Endothelial cell of umbilical vein (primary cell): ENCODE measurements at regions not wholly inside any gene's neighbourhood (a gene's known extent, or its start where the extent isn't known, plus 50 kb on each side); places are given as distances from the start of the nearest gene placed in this dataset.

Experiments
- BruUV-seq: library from RNA; stranded (reverse); fragments of 400-500 nt; replicated peaks from 2 replicates; lab custom pipeline; 2021; lab: Mats Ljungman, UMichigan
- CTCF ChIA-PET: fragments of 300-600, 350-600 bp; sonication (Branson Sonifier 250); formaldehyde crosslinking; loops from one replicate; lab custom pipeline; 2021; ENCODE audit warnings: antibody characterized with exemption, inconsistent platforms; lab: Charles Lee
- POLR2A ChIA-PET: fragments of 300-600, 350-600 bp; sonication (Branson Sonifier 250); formaldehyde crosslinking; loops from one replicate; lab custom pipeline; 2021; ENCODE audit warnings: antibody characterized with exemption, inconsistent platforms; lab: Charles Lee
- DNase-seq: peaks from one replicate; pipeline ENCODE4 v3.0.0-alpha.2; 2011; ENCODE audit warnings: low read depth, low spot score
- FAIRE-seq: peaks from 2 replicates; lab custom pipeline; 2011; peaks lifted over from hg19 to GRCh38; lab: Jason Lieb, UNC
- H2AFZ ChIP-seq: 2 replicates; pipeline ENCODE4 v1.6.0; 2012; ENCODE audit warnings: low read depth, low read length, control low read depth, inconsistent platforms
- H3K27ac ChIP-seq: 2 replicates; pipeline ENCODE4 v1.5.1; 2011; ENCODE audit warnings: low read depth, mild to moderate bottlenecking, control low read depth, low read length, moderate library complexity; ENCODE audit not compliant: insufficient read depth
- H3K27me3 ChIP-seq, 2 experiments: 2 replicates each; pipeline versions ENCODE4 v1.6.0 to v1.6.1; 2011; ENCODE audit warnings: low read length in 2 of 2, mixed read lengths in 1 of 2; ENCODE audit not compliant: control insufficient read depth in 2 of 2, insufficient read depth in 2 of 2
- H3K36me3 ChIP-seq, 2 experiments: 2 replicates in 1 of 2; 3 replicates in 1 of 2; pipeline ENCODE4 v1.5.1; 2011; ENCODE audit warnings: low read length in 2 of 2, mild to moderate bottlenecking in 1 of 2, moderate library complexity in 1 of 2; ENCODE audit not compliant: control insufficient read depth in 2 of 2, insufficient read depth in 2 of 2; ENCODE audit errors: extremely low read depth in 1 of 2
- H3K4me1 ChIP-seq: 3 replicates; pipeline ENCODE4 v1.5.1; 2011; ENCODE audit warnings: mild to moderate bottlenecking, low read length; ENCODE audit not compliant: control insufficient read depth, insufficient read depth; ENCODE audit errors: extremely low read depth
- H3K4me2 ChIP-seq: 2 replicates; pipeline ENCODE4 v1.6.1; 2011; ENCODE audit warnings: low read length, control low read depth, mixed read lengths; ENCODE audit not compliant: insufficient read depth
- H3K4me3 ChIP-seq, 3 experiments: fragments of 200-600 bp in 1 of 3; sonication (generic), shearing (Covaris generic) in 1 of 3; replicated peaks in 1 of 3; 2 replicates each; pipeline ENCODE4 v1.5.1; 2011 to 2016; ENCODE audit warnings: control low read depth in 3 of 3, low read length in 3 of 3, mild to moderate bottlenecking in 2 of 3, inconsistent platforms in 1 of 3, low read depth in 1 of 3, moderate library complexity in 1 of 3; ENCODE audit not compliant: insufficient read depth in 1 of 3
- H3K79me2 ChIP-seq: 2 replicates; pipeline ENCODE4 v1.6.0; 2012; ENCODE audit warnings: low read length, inconsistent platforms; ENCODE audit not compliant: control insufficient read depth, insufficient read depth
- H3K9ac ChIP-seq: replicated peaks from 2 replicates; pipeline ENCODE3; 2011; ENCODE audit warnings: low read length, control low read depth; ENCODE audit not compliant: insufficient read depth; ENCODE audit errors: extremely low read depth
- H3K9me1 ChIP-seq: replicated peaks from 3 replicates; pipeline ENCODE4 v1.6.0; 2011; ENCODE audit warnings: mild to moderate bottlenecking, low read length; ENCODE audit not compliant: control insufficient read depth, insufficient read depth; ENCODE audit errors: extremely low read depth
- H3K9me3 ChIP-seq: replicated peaks from 2 replicates; pipeline ENCODE4 v1.5.1; 2012; ENCODE audit warnings: low read length, inconsistent platforms; ENCODE audit not compliant: control insufficient read depth, insufficient read depth
- H4K20me1 ChIP-seq: replicated peaks from 2 replicates; pipeline ENCODE3; 2011; ENCODE audit warnings: mild to moderate bottlenecking, low read length; ENCODE audit not compliant: control insufficient read depth, insufficient read depth; ENCODE audit errors: extremely low read depth
- CTCF ChIP-seq, 2 donors: IDR thresholded peaks; 1 replicate in 1 of 2; 2 replicates in 1 of 2; pipeline ENCODE4 v1.5.1; 2011; ENCODE audit warnings: low read length in 2 of 2, mild to moderate bottlenecking in 2 of 2, moderate library complexity in 2 of 2, control low read depth in 1 of 2, inconsistent platforms in 1 of 2, low read depth in 1 of 2; ENCODE audit not compliant: insufficient read depth in 1 of 2; ENCODE audit errors: extremely low read depth in 1 of 2
- EZH2 ChIP-seq: IDR thresholded peaks from 2 replicates; pipeline ENCODE4 v1.6.1; 2012; ENCODE audit warnings: borderline replicate concordance, low read depth, mild to moderate bottlenecking, moderate library complexity, low read length, inconsistent platforms; ENCODE audit not compliant: severe bottlenecking
- FOS ChIP-seq: IDR thresholded peaks from 2 replicates; pipeline ENCODE4 v1.6.1; 2011; ENCODE audit warnings: mild to moderate bottlenecking, low read length, moderate library complexity, borderline replicate concordance; ENCODE audit not compliant: insufficient read depth
- GATA2 ChIP-seq: IDR thresholded peaks from 2 replicates; pipeline ENCODE4 v1.7.0; 2011; ENCODE audit warnings: low read depth, mild to moderate bottlenecking, moderate library complexity, mixed read lengths, low read length; ENCODE audit not compliant: insufficient read length, insufficient read depth
- JUN ChIP-seq: IDR thresholded peaks from 2 replicates; pipeline ENCODE4 v1.6.1; 2011; ENCODE audit warnings: borderline replicate concordance, low read depth; ENCODE audit not compliant: insufficient read length, insufficient read depth
- MAX ChIP-seq: IDR thresholded peaks from 2 replicates; pipeline ENCODE4 v1.6.1; 2011; ENCODE audit not compliant: insufficient read depth, insufficient read length
- MYC ChIP-seq: IDR thresholded peaks from one replicate; pipeline ENCODE4 v1.6.1; 2011; ENCODE audit warnings: mild to moderate bottlenecking, low read depth, low read length
- POLR2A ChIP-seq: IDR thresholded peaks from 2 replicates; pipeline ENCODE4 v1.6.1; 2012; ENCODE audit warnings: low read depth, mild to moderate bottlenecking, control low read depth, low read length
- POLR2AphosphoS5 ChIP-seq: IDR thresholded peaks from 2 replicates; pipeline ENCODE4 v1.6.1; 2012; ENCODE audit warnings: low read depth, mild to moderate bottlenecking, control low read depth, low read length, moderate library complexity; ENCODE audit not compliant: insufficient read depth
- dilution Hi-C: fragments of 300-500 bp; cut with MboI; formaldehyde crosslinking; loops from one replicate; pipeline ENCODE4 v1.15.0; 2019; ENCODE audit warnings: low sequenced_read_pairs; ENCODE audit not compliant: extremely low pct_ligation_motif_present
- intact Hi-C: fragments of 100-400 bp; cut with micrococcal nuclease; formaldehyde crosslinking; loops from one replicate; pipeline ENCODE4 v1.10.0; 2022

- Histone ChIP-seq H3K9me3 (no peaks in the 10 kb centered on the region), H3K27ac (no peak overlapping the region), H3K9me1 (no peaks in the 10 kb centered on the region), H4K20me1 (no peaks in the 10 kb centered on the region), H3K4me3 (no peak overlapping the region), H3K9ac (no peak overlapping the region), H3K79me2 (no peaks in the 10 kb centered on the region), H2AFZ (no peak overlapping the region), H3K27me3 (no peaks in the 10 kb centered on the region), H3K36me3 (no peaks in the 10 kb centered on the region), H3K4me1 (no peaks in the 10 kb centered on the region), H3K4me2 (no peak overlapping the region)
- FAIRE-seq (no peak), DNase-seq (no peak)
- ChIA-PET CTCF (interaction anchor here (1.7 kb wide), 1 partner anchor 32 kb away, joined by 4 read pairs; no protein-coding TSS in a partner anchor), POLR2A (no interaction called here)
- dilution Hi-C loops, result no loop called here
- intact Hi-C loops, result no loop called here
- TF ChIP-seq CTCF (IDR thresholded peaks at IDR 0.05; ENCODE audit: extremely low read depth in 1 of 2, insufficient read depth in 1 of 2, low read depth in 1 of 2, low read length in 2 of 2), result no peak
- no peak for TF ChIP-seq MYC
- TF ChIP-seq POLR2A, result no peak
- BruUV-seq, result no TSS peak
These were observed 128.2 kb upstream of the ENPEP start for GRCh38 chr4:110347805-110348204.

GRCh38 chr4:110344165-110344564 is 131.8 kb upstream of the ENPEP start:
- no peak overlapping the region for H3K4me2 ChIP-seq
- intact Hi-C loops, result no loop called here
- H3K4me1 ChIP-seq, result no peaks in the 10 kb centered on the region
- no peaks in the 10 kb centered on the region for H3K27me3 ChIP-seq
- no TSS peak for BruUV-seq
- no peak overlapping the region for H2AFZ ChIP-seq
- H3K9me3 ChIP-seq, result no peaks in the 10 kb centered on the region
- H3K9ac ChIP-seq, result no peak overlapping the region
- H3K4me3 ChIP-seq, result no peak overlapping the region
- ChIA-PET POLR2A (no interaction called here), CTCF (interaction anchor here (0.8 to 4.3 kb wide), 9 partner anchors 9 to 338 kb away, joined by 3 to 44 read pairs (median 7); no protein-coding TSS in a partner anchor)
- DNase-seq (no peak), FAIRE-seq (no peak)
- dilution Hi-C loops, result no loop called here
- no peaks in the 10 kb centered on the region for H3K79me2 ChIP-seq
- TF ChIP-seq FOS, result no peak
- no peak for TF ChIP-seq POLR2AphosphoS5
- TF ChIP-seq MAX, result no peak
- no peak for TF ChIP-seq MYC
- TF ChIP-seq POLR2A, result no peak
- no peak for TF ChIP-seq CTCF (IDR thresholded peaks at IDR 0.05; ENCODE audit: extremely low read depth in 1 of 2, insufficient read depth in 1 of 2, low read depth in 1 of 2, low read length in 2 of 2)
- TF ChIP-seq EZH2, result no peak
- TF ChIP-seq JUN, result no peak
- no peak for TF ChIP-seq GATA2
- no peak overlapping the region for H3K27ac ChIP-seq
- no peaks in the 10 kb centered on the region for H3K36me3 ChIP-seq
- H3K9me1 ChIP-seq, result no peaks in the 10 kb centered on the region
- no peaks in the 10 kb centered on the region for H4K20me1 ChIP-seq
